Uterus (tissue), 3 donors: ENCODE measurements at regions not wholly inside any gene's neighbourhood (a gene's known extent, or its start where the extent isn't known, plus 50 kb on each side); places are given as distances from the start of the nearest gene placed in this dataset.
"Not testable (repeated sequence)": the region's sequence is repeated elsewhere in the genome, so short reads cannot be mapped to it uniquely, and the experiment has no call there.

Experiments used
- DNase-seq, 2 donors: peaks; one replicate each; pipeline ENCODE4 v3.0.0-alpha.2; 2019 to 2020
- H3K27ac ChIP-seq, 2 donors: fragments of 200-600 bp; sonication (generic); 1 replicate in 1 of 2; 2 replicates in 1 of 2; pipeline ENCODE4 v1.5.1; 2016 to 2018
- H3K27me3 ChIP-seq, 2 donors: fragments of 200-600 bp; sonication (generic); one replicate each; pipeline ENCODE4 v1.5.1; 2018 to 2019; ENCODE audit warnings: control low read depth in 1 of 2
- H3K36me3 ChIP-seq, 2 donors: fragments of 200-600 bp; sonication (generic); one replicate each; pipeline ENCODE4 v1.5.1; 2019; ENCODE audit warnings: control low read depth in 1 of 2
- H3K4me1 ChIP-seq, 2 donors: fragments of 200-600 bp; sonication (generic); one replicate each; pipeline ENCODE4 v1.5.1; 2018 to 2019; ENCODE audit warnings: control low read depth in 1 of 2
- H3K4me3 ChIP-seq, 2 donors: fragments of 200-600 bp; sonication (generic); 1 replicate in 1 of 2; 2 replicates in 1 of 2; pipeline ENCODE4 v1.5.1; 2018 to 2019; ENCODE audit warnings: mild to moderate bottlenecking in 1 of 2
- H3K9me3 ChIP-seq, 2 donors: fragments of 200-600 bp; sonication (generic); one replicate each; pipeline ENCODE4 v1.5.1; 2019; ENCODE audit warnings: control low read depth in 1 of 2
- CTCF ChIP-seq, 4 experiments: fragments of 200-600 bp in 2 of 4; fragments of 450-650 bp in 2 of 4; sonication (generic) in 2 of 4; IDR thresholded peaks; one replicate each; pipeline ENCODE4 v1.5.1; 2016 to 2019; ENCODE audit warnings: antibody characterized with exemption in 4 of 4, mild to moderate bottlenecking in 2 of 4, moderate library complexity in 1 of 4
- POLR2A ChIP-seq, 2 donors: fragments of 450-650 bp; IDR thresholded peaks; one replicate each; pipeline ENCODE4 v1.6.1; 2016; ENCODE audit warnings: antibody characterized with exemption in 2 of 2, mild to moderate bottlenecking in 1 of 2, moderate library complexity in 1 of 2
- intact Hi-C: fragments of 100-400 bp; cut with DNase I; formaldehyde crosslinking; loops from one replicate; pipeline ENCODE4 v1.15.1; 2023; ENCODE audit warnings: low total_unique reads
- donor health status: DM: yes; HTN: yes; CAD: no.

DNA sequence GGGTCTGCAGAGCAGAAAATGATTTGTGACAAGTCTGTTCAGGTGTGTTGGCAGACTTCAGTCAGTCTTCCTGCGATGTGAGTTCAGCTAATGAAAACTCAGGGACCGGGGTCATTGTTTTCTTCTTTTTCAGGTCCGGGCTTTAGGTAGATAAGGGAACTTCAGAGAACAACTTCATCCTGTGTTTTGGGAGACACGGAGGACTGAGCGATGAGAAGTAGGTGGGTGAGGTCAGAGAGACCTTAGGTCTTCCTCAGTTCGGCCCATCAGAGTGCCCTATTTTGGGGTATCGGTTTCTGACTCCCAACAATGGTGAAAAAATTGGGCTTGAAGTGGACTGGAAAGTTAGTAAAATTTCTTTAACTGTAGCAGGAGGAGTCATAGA is 88.9 kb upstream of the ATF7IP2 start:
- DNase-seq: no peak
- TF ChIP-seq CTCF (IDR thresholded peaks at IDR 0.05) (no peak), POLR2A (IDR thresholded peaks at IDR 0.05) (no peak)
- Histone ChIP-seq H3K27ac (no peak overlapping the region), H3K36me3 (no peaks in the 10 kb centered on the region), H3K27me3 (no peaks in the 10 kb centered on the region), H3K9me3 (no peaks in the 10 kb centered on the region), H3K4me1 (no peaks in the 10 kb centered on the region), H3K4me3 (no peak overlapping the region)
- intact Hi-C loops: no loop called here

GRCh38 chr16:10297341-10298006 is 88.4 kb upstream of the ATF7IP2 start:
- Histone ChIP-seq H3K4me3 (no peak overlapping the region), H3K4me1 (no peaks in the 10 kb centered on the region), H3K27ac (no peak overlapping the region), H3K27me3 (no peaks in the 10 kb centered on the region), H3K36me3 (no peaks in the 10 kb centered on the region), H3K9me3 (no peaks in the 10 kb centered on the region)
- TF ChIP-seq POLR2A (IDR thresholded peaks at IDR 0.05): no peak
- no peak for TF ChIP-seq CTCF (IDR thresholded peaks at IDR 0.05)
- DNase-seq: no peak
- intact Hi-C loops: no loop called here

- Histone ChIP-seq H3K4me3 (no peak overlapping the region), H3K27ac (no peak overlapping the region), H3K36me3 (no peaks in the 10 kb centered on the region), H3K27me3 (no peaks in the 10 kb centered on the region), H3K9me3 (no peaks in the 10 kb centered on the region), H3K4me1 (no peaks in the 10 kb centered on the region)
- TF ChIP-seq CTCF (IDR thresholded peaks at IDR 0.05) (no peak), POLR2A (IDR thresholded peaks at IDR 0.05) (no peak)
- DNase-seq: no peak
- intact Hi-C loops: no loop called here
Measured at GRCh38 chr16:10300905-10301304, 85.0 kb upstream of the ATF7IP2 start.

- H3K27me3 ChIP-seq, H3K27ac ChIP-seq, H3K9me3 ChIP-seq, H3K4me1 ChIP-seq, intact Hi-C loops, DNase-seq, H3K36me3 ChIP-seq, H3K4me3 ChIP-seq: not testable (repeated sequence)
Measured at GRCh38 chr16:10301547-10301946, 84.3 kb upstream of the ATF7IP2 start.

DNA sequence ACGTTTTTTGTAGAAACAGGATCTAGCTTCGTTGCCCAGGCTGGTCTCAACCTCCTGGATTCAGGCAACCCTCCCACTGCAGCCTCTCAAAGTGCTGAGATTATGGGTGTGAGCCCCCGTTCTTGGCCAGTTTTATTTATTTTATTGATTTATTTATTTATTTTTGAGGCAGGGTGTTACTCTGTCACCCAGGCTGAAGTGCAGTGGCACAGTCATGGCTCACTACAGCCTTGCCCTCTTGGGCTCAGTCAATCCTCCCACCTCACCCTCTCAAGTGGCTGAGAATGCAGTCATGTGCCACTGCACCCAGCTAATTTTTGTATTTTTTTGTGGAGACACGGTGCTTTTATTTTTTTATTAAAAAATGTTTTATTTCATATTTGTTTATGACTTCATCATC is 79.9 kb upstream of the ATF7IP2 start:
- H3K4me1 ChIP-seq: no peaks in the 10 kb centered on the region
- TF ChIP-seq POLR2A (IDR thresholded peaks at IDR 0.05) (no peak), CTCF (IDR thresholded peaks at IDR 0.05) (no peak)
- DNase-seq: no peak
- H3K27ac ChIP-seq: no peak overlapping the region
- H3K9me3 ChIP-seq: no peaks in the 10 kb centered on the region
- intact Hi-C loops: no loop called here
- no peaks in the 10 kb centered on the region for H3K36me3 ChIP-seq
- H3K4me3 ChIP-seq: no peak overlapping the region
- H3K27me3 ChIP-seq: no peaks in the 10 kb centered on the region
